PC-3 (cell line): ENCODE measurements at regions not wholly inside any gene's neighbourhood (a gene's known extent, or its start where the extent isn't known, plus 50 kb on each side); places are given as distances from the start of the nearest gene placed in this dataset.
A peak's percentile ranks its signal among the peaks of the same experiment; 100 is the strongest.

Source experiments
- ATAC-seq: fragments of 200-7000 bp; cut with Tn5 transposase; 2 replicates; pipeline ENCODE4 v1.9.1; 2020; ENCODE audit warnings: mild to moderate bottlenecking, moderate library complexity
- BruUV-seq: library from RNA; stranded (reverse); fragments of 400-500 nt; replicated peaks from 2 replicates; lab custom pipeline; 2021; lab: Mats Ljungman, UMichigan
- CTCF ChIA-PET: fragments of 300-600 bp; sonication (Branson Sonifier 250); formaldehyde crosslinking; loops from one replicate; lab custom pipeline; 2022; ENCODE audit warnings: antibody characterized with exemption; lab: Charles Lee
- POLR2A ChIA-PET: fragments of 300-600 bp; sonication (Branson Sonifier 250); formaldehyde crosslinking; loops from one replicate; lab custom pipeline; 2022; ENCODE audit warnings: antibody characterized with exemption; ENCODE audit not compliant: unreplicated experiment; lab: Charles Lee
- DNase-seq: peaks from one replicate; pipeline ENCODE4 v3.0.0-alpha.2; 2015
- H2AFZ ChIP-seq: fragments of 300-600 bp; sonication (generic); 2 replicates; pipeline ENCODE4 v1.6.0; 2016; ENCODE audit warnings: antibody characterized with exemption, low read length
- H3F3A ChIP-seq: fragments of 300-600 bp; sonication (generic); one replicate; pipeline ENCODE4 v1.6.0; 2017; ENCODE audit warnings: antibody characterized with exemption, low read length, control low read depth, mild to moderate bottlenecking; ENCODE audit not compliant: unreplicated experiment
- H3K27ac ChIP-seq: fragments of 300-600 bp; sonication (generic); 2 replicates; pipeline ENCODE4 v1.5.1; 2016; ENCODE audit warnings: mild to moderate bottlenecking, low read length
- H3K27me3 ChIP-seq: fragments of 300-600 bp; sonication (generic); 2 replicates; pipeline ENCODE4 v1.6.1; 2016; ENCODE audit warnings: low read length, mixed read lengths
- H3K36me3 ChIP-seq: fragments of 300-600 bp; sonication (generic); 2 replicates; pipeline ENCODE4 v1.6.1; 2016; ENCODE audit warnings: low read depth, mixed run types, low read length, mixed read lengths
- H3K4me1 ChIP-seq: fragments of 300-600 bp; sonication (generic); 2 replicates; pipeline ENCODE4 v1.5.1; 2016; ENCODE audit warnings: low read length; ENCODE audit not compliant: insufficient read depth
- H3K4me2 ChIP-seq: fragments of 300-600 bp; sonication (generic); 2 replicates; pipeline ENCODE4 v1.6.0; 2016; ENCODE audit warnings: low read length
- H3K4me3 ChIP-seq: fragments of 300-600 bp; sonication (generic); 2 replicates; pipeline ENCODE4 v1.5.1; 2016; ENCODE audit warnings: mild to moderate bottlenecking, low read length, mixed read lengths
- H3K79me2 ChIP-seq: fragments of 300-600 bp; sonication (generic); 2 replicates; pipeline ENCODE4 v1.6.1; 2017; ENCODE audit warnings: low read length, mixed read lengths
- H3K9ac ChIP-seq: fragments of 300-600 bp; sonication (generic); 2 replicates; pipeline ENCODE4 v1.6.0; 2016; ENCODE audit warnings: mild to moderate bottlenecking, low read length
- H3K9me2 ChIP-seq: fragments of 300-600 bp; sonication (generic); replicated peaks from 2 replicates; pipeline ENCODE4 v1.6.1; 2016; ENCODE audit warnings: mixed run types, low read length, mixed read lengths
- H3K9me3 ChIP-seq: fragments of 300-600 bp; sonication (generic); 2 replicates; pipeline ENCODE4 v1.6.1; 2016; ENCODE audit warnings: low read length, mixed read lengths
- H4K20me1 ChIP-seq: fragments of 300-600 bp; sonication (generic); 2 replicates; pipeline ENCODE4 v1.6.1; 2016; ENCODE audit warnings: low read length, mixed read lengths
- EZH2 ChIP-seq: fragments of 300-600 bp; sonication (generic); IDR thresholded peaks from one replicate; pipeline ENCODE4 v1.6.1; 2017; ENCODE audit warnings: antibody characterized with exemption, mild to moderate bottlenecking, low read length; ENCODE audit not compliant: unreplicated experiment
- EZH2phosphoT487 ChIP-seq: fragments of 300-600 bp; sonication (generic); IDR thresholded peaks from 2 replicates; pipeline ENCODE4 v1.6.1; 2018; ENCODE audit warnings: mild to moderate bottlenecking, antibody characterized with exemption, low read length, borderline replicate concordance
- intact Hi-C: fragments of 100-400 bp; cut with micrococcal nuclease; formaldehyde crosslinking; loops from 2 replicates; pipeline ENCODE4 v1.9.0; 2023
- TF ChIP-seq, protein P1 (sequence below): fragments of 300-600 bp; sonication (generic); conservative IDR thresholded peaks from 2 replicates; pipeline ENCODE4 v1.5.1; 2017; ENCODE audit warnings: antibody characterized with exemption, low read depth, mild to moderate bottlenecking, low read length

- intact Hi-C loops, result no loop called here
- Histone ChIP-seq H3K36me3 (no peaks in the 10 kb centered on the region), H3K4me3 (no peak overlapping the region), H3K9me3 (no peaks in the 10 kb centered on the region), H3K9ac (no peak overlapping the region), H3K27ac (no peak overlapping the region), H3K4me2 (no peak overlapping the region), H3K79me2 (no peaks in the 10 kb centered on the region), H3K27me3 (no peaks in the 10 kb centered on the region), H3K9me2 (no peaks in the 10 kb centered on the region), H3F3A (no peaks in the 10 kb centered on the region), H3K4me1 (no peaks in the 10 kb centered on the region), H4K20me1 (no peaks in the 10 kb centered on the region), H2AFZ (no peak overlapping the region)
- ATAC-seq (no peak), DNase-seq (no peak)
- TF ChIP-seq EZH2 (no peak), EZH2phosphoT487 (no peak)
- TF ChIP-seq, protein P1, sequence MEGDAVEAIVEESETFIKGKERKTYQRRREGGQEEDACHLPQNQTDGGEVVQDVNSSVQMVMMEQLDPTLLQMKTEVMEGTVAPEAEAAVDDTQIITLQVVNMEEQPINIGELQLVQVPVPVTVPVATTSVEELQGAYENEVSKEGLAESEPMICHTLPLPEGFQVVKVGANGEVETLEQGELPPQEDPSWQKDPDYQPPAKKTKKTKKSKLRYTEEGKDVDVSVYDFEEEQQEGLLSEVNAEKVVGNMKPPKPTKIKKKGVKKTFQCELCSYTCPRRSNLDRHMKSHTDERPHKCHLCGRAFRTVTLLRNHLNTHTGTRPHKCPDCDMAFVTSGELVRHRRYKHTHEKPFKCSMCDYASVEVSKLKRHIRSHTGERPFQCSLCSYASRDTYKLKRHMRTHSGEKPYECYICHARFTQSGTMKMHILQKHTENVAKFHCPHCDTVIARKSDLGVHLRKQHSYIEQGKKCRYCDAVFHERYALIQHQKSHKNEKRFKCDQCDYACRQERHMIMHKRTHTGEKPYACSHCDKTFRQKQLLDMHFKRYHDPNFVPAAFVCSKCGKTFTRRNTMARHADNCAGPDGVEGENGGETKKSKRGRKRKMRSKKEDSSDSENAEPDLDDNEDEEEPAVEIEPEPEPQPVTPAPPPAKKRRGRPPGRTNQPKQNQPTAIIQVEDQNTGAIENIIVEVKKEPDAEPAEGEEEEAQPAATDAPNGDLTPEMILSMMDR, result peak; percentile 47
- BruUV-seq, result no TSS peak
- POLR2A ChIA-PET, result no interaction called here
- CTCF ChIA-PET, result no interaction called here
These were observed 212.4 kb downstream of the LRRC70 start for GRCh38 chr5:62791059-62791458.

DNA sequence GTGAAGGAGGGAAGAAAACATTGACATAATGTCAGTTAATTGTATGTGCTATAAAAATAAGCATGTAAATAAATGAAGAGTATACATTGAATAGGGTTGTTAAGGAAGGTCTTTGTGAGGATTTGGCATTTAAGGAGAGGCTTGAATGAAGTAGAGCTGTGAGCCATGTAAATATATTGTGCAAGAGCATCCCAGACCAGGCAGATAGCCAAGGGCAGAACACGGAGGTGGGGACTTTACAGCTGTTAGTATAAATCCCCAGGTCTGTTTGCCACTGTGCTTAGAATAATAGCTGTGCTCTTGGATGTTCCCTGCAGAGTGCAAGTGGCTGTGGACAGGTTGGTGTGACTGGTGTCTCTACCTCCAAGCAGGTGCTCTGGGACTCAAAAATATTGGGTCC is 211.7 kb downstream of the LRRC70 start:
- no peak overlapping the region for H3K9ac ChIP-seq
- H3K9me3 ChIP-seq, result no peaks in the 10 kb centered on the region
- no peaks in the 10 kb centered on the region for H3F3A ChIP-seq
- no peaks in the 10 kb centered on the region for H3K9me2 ChIP-seq
- H3K79me2 ChIP-seq, result no peaks in the 10 kb centered on the region
- no peak for DNase-seq
- intact Hi-C loops, result no loop called here
- ChIA-PET POLR2A (no interaction called here), CTCF (no interaction called here)
- TF ChIP-seq, protein P1, result no peak
- no peak for TF ChIP-seq EZH2
- TF ChIP-seq EZH2phosphoT487, result no peak
- no peaks in the 10 kb centered on the region for H3K36me3 ChIP-seq
- H3K27me3 ChIP-seq, result no peaks in the 10 kb centered on the region
- H3K4me2 ChIP-seq, result no peak overlapping the region
- H2AFZ ChIP-seq, result no peak overlapping the region
- no peak overlapping the region for H3K27ac ChIP-seq
- BruUV-seq, result no TSS peak
- H3K4me1 ChIP-seq, result no peaks in the 10 kb centered on the region
- H3K4me3 ChIP-seq, result no peak overlapping the region
- no peak for ATAC-seq
- H4K20me1 ChIP-seq, result no peaks in the 10 kb centered on the region

DNA sequence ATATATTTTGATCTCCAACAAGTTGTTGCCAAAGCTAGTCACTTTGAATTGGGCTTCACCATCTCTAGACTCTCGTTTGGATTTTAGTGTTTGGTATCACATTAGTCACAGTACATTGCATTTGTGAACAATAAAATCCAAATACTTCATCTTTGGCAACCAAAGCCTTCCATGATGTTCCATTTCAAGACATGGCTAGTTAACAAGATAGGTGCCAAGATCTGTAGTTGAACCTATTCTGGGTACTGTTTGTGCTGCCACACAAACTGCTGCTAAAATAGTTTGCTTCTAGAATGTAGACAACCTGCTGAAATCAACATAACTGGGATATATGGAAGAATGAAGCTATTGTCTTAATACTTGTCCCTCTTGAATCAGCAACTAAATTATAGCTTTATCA is 207.5 kb downstream of the LRRC70 start:
- H3K4me2 ChIP-seq, result no peak overlapping the region
- no peak overlapping the region for H2AFZ ChIP-seq
- no peaks in the 10 kb centered on the region for H3K79me2 ChIP-seq
- DNase-seq (no peak), ATAC-seq (no peak)
- ChIA-PET POLR2A (interaction anchor here (0.7 kb wide), 1 partner anchor 158 kb away, joined by 3 read pairs; no protein-coding TSS in a partner anchor), CTCF (no interaction called here)
- H3K4me3 ChIP-seq, result no peak overlapping the region
- no peaks in the 10 kb centered on the region for H3K36me3 ChIP-seq
- no peak overlapping the region for H3K27ac ChIP-seq
- no peaks in the 10 kb centered on the region for H3K4me1 ChIP-seq
- no peaks in the 10 kb centered on the region for H3K9me2 ChIP-seq
- no peaks in the 10 kb centered on the region for H3F3A ChIP-seq
- H3K9me3 ChIP-seq, result no peaks in the 10 kb centered on the region
- no peaks in the 10 kb centered on the region for H4K20me1 ChIP-seq
- H3K27me3 ChIP-seq, result no peaks in the 10 kb centered on the region
- no peak for TF ChIP-seq EZH2
- no peak for TF ChIP-seq EZH2phosphoT487
- TF ChIP-seq, protein P1, result no peak
- BruUV-seq, result no TSS peak
- intact Hi-C loops, result no loop called here
- no peak overlapping the region for H3K9ac ChIP-seq
